Esophagus muscularis mucosa (tissue), 4 donors: ENCODE measurements at regions not wholly inside any gene's neighbourhood (a gene's known extent, or its start where the extent isn't known, plus 50 kb on each side); places are given as distances from the start of the nearest gene placed in this dataset.

Experiments used
- DNase-seq: peaks from one replicate; pipeline ENCODE4 v3.0.0-alpha.2; 2017; ENCODE audit errors: extremely low spot score
- H3K27ac ChIP-seq, 4 donors: fragments of 200-600 bp; sonication (generic); replicated peaks in 1 of 4; 1 replicate in 3 of 4; 2 replicates in 1 of 4; pipeline ENCODE4 v1.5.1; 2016 to 2019; ENCODE audit warnings: mild to moderate bottlenecking in 1 of 4
- H3K27me3 ChIP-seq, 4 donors: fragments of 200-600 bp; sonication (generic); one replicate each; pipeline versions ENCODE4 v1.5.1 to v1.6.0; 2016 to 2019
- H3K36me3 ChIP-seq, 4 donors: fragments of 200-600 bp; sonication (generic); one replicate each; pipeline ENCODE4 v1.5.1; 2016 to 2019
- H3K4me1 ChIP-seq, 4 donors: fragments of 200-600 bp; sonication (generic); one replicate each; pipeline ENCODE4 v1.5.1; 2016 to 2019
- H3K4me3 ChIP-seq, 4 donors: fragments of 200-600 bp; sonication (generic); 1 replicate in 2 of 4; 2 replicates in 2 of 4; pipeline ENCODE4 v1.5.1; 2016 to 2019; ENCODE audit warnings: mild to moderate bottlenecking in 4 of 4, moderate library complexity in 1 of 4
- H3K9me3 ChIP-seq, 4 donors: fragments of 200-600 bp; sonication (generic); 1 replicate in 3 of 4; 2 replicates in 1 of 4; pipeline ENCODE4 v1.5.1; 2016 to 2019
- EP300 ChIP-seq: sonication (generic); formaldehyde crosslinking; IDR thresholded peaks from one replicate; pipeline ENCODE4 v1.6.1; 2017; ENCODE audit warnings: antibody characterized with exemption
- POLR2A ChIP-seq: fragments of 450-650 bp; IDR thresholded peaks from one replicate; pipeline ENCODE4 v1.6.1; 2017; ENCODE audit warnings: antibody characterized with exemption, moderate library complexity, mild to moderate bottlenecking, low read depth
- POLR2AphosphoS5 ChIP-seq, 2 donors: sonication (generic); formaldehyde crosslinking; IDR thresholded peaks; one replicate each; pipeline ENCODE4 v1.6.1; 2017; ENCODE audit warnings: antibody characterized with exemption in 2 of 2
- WGBS: methylation state at CpG from one replicate; pipeline ENCODE4 v1.1.5; 2018; 5-methylcytosine and 5-hydroxymethylcytosine counted together
- intact Hi-C: fragments of 100-400 bp; cut with DNase I; formaldehyde crosslinking; loops from one replicate; pipeline ENCODE4 v1.15.1; 2023
- TF ChIP-seq, protein P1 (sequence below), 3 experiments: fragments of 200-600 bp in 2 of 3; fragments of 450-650 bp in 1 of 3; sonication (generic) in 2 of 3; IDR thresholded peaks; one replicate each; pipeline ENCODE4 v1.5.1; 2017 to 2019; ENCODE audit warnings: antibody characterized with exemption in 3 of 3, mild to moderate bottlenecking in 2 of 3, moderate library complexity in 1 of 3

DNA sequence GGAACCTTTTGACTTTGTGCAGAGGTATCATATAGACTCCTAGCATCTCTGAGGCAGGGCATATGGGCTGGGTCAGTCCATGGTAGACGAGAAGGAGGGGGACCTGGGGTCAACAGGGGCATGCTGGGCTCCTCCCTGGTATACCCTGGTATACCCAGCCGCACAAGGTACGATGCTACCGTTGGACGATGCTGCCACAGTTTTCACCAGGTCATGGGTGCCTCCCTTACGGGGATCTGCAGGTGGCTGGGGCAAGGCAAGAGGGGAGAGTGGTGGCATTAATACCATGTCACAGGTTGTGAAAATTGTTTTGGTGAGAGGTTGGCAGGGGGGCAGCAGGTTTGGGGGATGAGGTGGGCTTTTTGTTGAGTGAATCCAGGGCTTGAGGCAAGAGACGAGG, 149.8 kb downstream of the TSN start:
- TF ChIP-seq POLR2A: no peak
- TF ChIP-seq POLR2AphosphoS5 (IDR thresholded peaks at IDR 0.05): no peak
- TF ChIP-seq, protein P1, sequence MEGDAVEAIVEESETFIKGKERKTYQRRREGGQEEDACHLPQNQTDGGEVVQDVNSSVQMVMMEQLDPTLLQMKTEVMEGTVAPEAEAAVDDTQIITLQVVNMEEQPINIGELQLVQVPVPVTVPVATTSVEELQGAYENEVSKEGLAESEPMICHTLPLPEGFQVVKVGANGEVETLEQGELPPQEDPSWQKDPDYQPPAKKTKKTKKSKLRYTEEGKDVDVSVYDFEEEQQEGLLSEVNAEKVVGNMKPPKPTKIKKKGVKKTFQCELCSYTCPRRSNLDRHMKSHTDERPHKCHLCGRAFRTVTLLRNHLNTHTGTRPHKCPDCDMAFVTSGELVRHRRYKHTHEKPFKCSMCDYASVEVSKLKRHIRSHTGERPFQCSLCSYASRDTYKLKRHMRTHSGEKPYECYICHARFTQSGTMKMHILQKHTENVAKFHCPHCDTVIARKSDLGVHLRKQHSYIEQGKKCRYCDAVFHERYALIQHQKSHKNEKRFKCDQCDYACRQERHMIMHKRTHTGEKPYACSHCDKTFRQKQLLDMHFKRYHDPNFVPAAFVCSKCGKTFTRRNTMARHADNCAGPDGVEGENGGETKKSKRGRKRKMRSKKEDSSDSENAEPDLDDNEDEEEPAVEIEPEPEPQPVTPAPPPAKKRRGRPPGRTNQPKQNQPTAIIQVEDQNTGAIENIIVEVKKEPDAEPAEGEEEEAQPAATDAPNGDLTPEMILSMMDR (IDR thresholded peaks at IDR 0.05): no peak
- no peak for TF ChIP-seq EP300
- intact Hi-C loops: no loop called here
- no peak overlapping the region for H3K4me3 ChIP-seq
- H3K27me3 ChIP-seq: peaks cover 0 to 8% (median 0%) of the 10 kb centered on the region in 4 donors
- no peaks in the 10 kb centered on the region for H3K4me1 ChIP-seq
- H3K27ac ChIP-seq: no peak overlapping the region
- DNase-seq: no peak
- 88% methylated on average over 7 of the region's 7 CpGs for WGBS
- H3K9me3 ChIP-seq: peaks cover 0 to 4% (median 0%) of the 10 kb centered on the region in 4 donors
- no peaks in the 10 kb centered on the region for H3K36me3 ChIP-seq

GRCh38 chr2:121906170-121906569, 150.7 kb downstream of the TSN start:
- 74% methylated on average over 11 of the region's 11 CpGs for WGBS
- TF ChIP-seq POLR2A: no peak
- TF ChIP-seq, protein P1 (IDR thresholded peaks at IDR 0.05): no peak

GRCh38 chr2:121907928-121908327, 152.5 kb downstream of the TSN start:
- TF ChIP-seq POLR2A (no peak), EP300 (no peak), POLR2AphosphoS5 (IDR thresholded peaks at IDR 0.05) (no peak)
- TF ChIP-seq, protein P1 (IDR thresholded peaks at IDR 0.05): no peak
- Histone ChIP-seq H3K27ac (no peak overlapping the region), H3K27me3 (no peaks in the 10 kb centered on the region), H3K36me3 (no peaks in the 10 kb centered on the region), H3K4me3 (no peak overlapping the region), H3K9me3 (peaks cover 0 to 4% (median 0%) of the 10 kb centered on the region in 4 donors), H3K4me1 (no peaks in the 10 kb centered on the region)
- intact Hi-C loops: no loop called here
- 51% methylated on average over 6 of the region's 10 CpGs for WGBS
- no peak for DNase-seq

More at GRCh38 chr2:121906170-121906569, 150.7 kb downstream of the TSN start:
- H3K4me1 ChIP-seq: no peaks in the 10 kb centered on the region
- H3K27ac ChIP-seq: no peak overlapping the region
- no peaks in the 10 kb centered on the region for H3K36me3 ChIP-seq
- intact Hi-C loops: no loop called here
- no peak for DNase-seq
- H3K27me3 ChIP-seq: peaks cover 0 to 7% (median 0%) of the 10 kb centered on the region in 4 donors
- H3K4me3 ChIP-seq: no peak overlapping the region
- peaks cover 0 to 4% (median 0%) of the 10 kb centered on the region in 4 donors for H3K9me3 ChIP-seq

DNA sequence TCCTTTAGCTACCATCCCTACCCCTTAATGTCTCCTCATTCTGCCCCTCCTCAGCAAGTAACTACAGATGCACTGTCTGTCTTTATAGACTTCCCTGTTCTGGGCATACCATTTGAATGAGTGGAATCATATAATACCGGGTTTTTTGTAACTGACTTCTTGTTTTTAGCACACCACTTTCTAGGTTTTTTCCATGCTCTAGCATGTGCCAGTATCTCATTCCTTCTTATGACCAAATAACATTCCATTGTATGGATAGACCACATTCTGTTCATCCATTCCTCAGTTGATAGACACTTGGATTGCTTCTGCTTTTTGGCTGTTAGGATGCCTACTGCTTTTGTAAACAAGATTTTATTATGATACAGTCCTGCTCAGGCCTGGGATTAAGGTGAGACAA, 154.7 kb downstream of the TSN start:
- no peaks in the 10 kb centered on the region for H3K4me1 ChIP-seq
- H3K36me3 ChIP-seq: no peaks in the 10 kb centered on the region
- H3K27ac ChIP-seq: no peak overlapping the region
- no peak for DNase-seq
- H3K4me3 ChIP-seq: no peak overlapping the region
- 79% methylated on average over 1 of the region's 1 CpG for WGBS
- intact Hi-C loops: no loop called here
- H3K27me3 ChIP-seq: no peaks in the 10 kb centered on the region
- H3K9me3 ChIP-seq: peaks cover 0 to 4% (median 0%) of the 10 kb centered on the region in 4 donors
- TF ChIP-seq POLR2AphosphoS5 (IDR thresholded peaks at IDR 0.05) (no peak), EP300 (no peak), POLR2A (no peak)
- TF ChIP-seq, protein P1 (IDR thresholded peaks at IDR 0.05): no peak

GRCh38 chr2:121911036-121911435, 155.6 kb downstream of the TSN start:
- no peaks in the 10 kb centered on the region for H3K27me3 ChIP-seq
- H3K27ac ChIP-seq: no peak overlapping the region
- no peak overlapping the region for H3K4me3 ChIP-seq
- peaks cover 0 to 4% (median 0%) of the 10 kb centered on the region in 4 donors for H3K9me3 ChIP-seq
- TF ChIP-seq POLR2AphosphoS5 (IDR thresholded peaks at IDR 0.05) (no peak), EP300 (no peak), POLR2A (no peak)
- TF ChIP-seq, protein P1 (IDR thresholded peaks at IDR 0.05): no peak
- no peaks in the 10 kb centered on the region for H3K36me3 ChIP-seq
- H3K4me1 ChIP-seq: no peaks in the 10 kb centered on the region
- 83% methylated on average over 4 of the region's 4 CpGs for WGBS
- intact Hi-C loops: no loop called here
- no peak for DNase-seq
